ENCODE measurements at regions not wholly inside any gene's neighbourhood (a gene's known extent, or its start where the extent isn't known, plus 50 kb on each side); places are given as distances from the start of the nearest gene placed in this dataset.

- no peak overlapping the region for H3K27ac Mint-ChIP-seq (ENCODE audit: unreplicated experiment)
- TF ChIP-seq CTCF (IDR thresholded peaks at IDR 0.05; ENCODE audit: insufficient read depth in 1 of 2, low read depth in 1 of 2, low read length in 1 of 2, severe bottlenecking in 1 of 2, unreplicated experiment in 1 of 2) = no peak
- CTCF ChIA-PET = no interaction called here
- POLR2A ChIA-PET = no interaction called here
- no peak overlapping the region for H3K4me3 Mint-ChIP-seq (ENCODE audit: unreplicated experiment)
- intact Hi-C loops (cut with micrococcal nuclease; ENCODE audit: unreplicated experiment) = no loop called here
- H3K36me3 Mint-ChIP-seq (ENCODE audit: insufficient read depth, unreplicated experiment) = no peaks in the 10 kb centered on the region
- DNase-seq = no peak
- Histone ChIP-seq H3K36me3 (ENCODE audit: control insufficient read depth, insufficient read depth, low read length) (no peaks in the 10 kb centered on the region), H3K9me3 (no peaks in the 10 kb centered on the region; the same call in 1 of the 2 replicates), H3K4me3 (ENCODE audit: low read depth, low read length) (no peak overlapping the region), H3K27me3 (replicated peaks; ENCODE audit: control insufficient read depth, insufficient read depth, low read length) (no peaks in the 10 kb centered on the region), H3K4me1 (no peaks in the 10 kb centered on the region)
- H3K27me3 Mint-ChIP-seq (ENCODE audit: insufficient read depth, unreplicated experiment) = no peaks in the 10 kb centered on the region
- H3K9me3 Mint-ChIP-seq (ENCODE audit: unreplicated experiment) = no peaks in the 10 kb centered on the region
- no TSS peak for BruUV-seq (replicated peaks)
- no peaks in the 10 kb centered on the region for H3K4me1 Mint-ChIP-seq (ENCODE audit: low read depth, unreplicated experiment)
Observed at GRCh38 chr5:84724683-84725082, 340.0 kb upstream of the EDIL3 start.

- H3K4me3 Mint-ChIP-seq (ENCODE audit: unreplicated experiment) = no peak overlapping the region
- CTCF ChIA-PET = no interaction called here
- Histone ChIP-seq H3K9me3 (no peaks in the 10 kb centered on the region; the same call in 1 of the 2 replicates), H3K36me3 (ENCODE audit: control insufficient read depth, insufficient read depth, low read length) (no peaks in the 10 kb centered on the region), H3K27me3 (replicated peaks; ENCODE audit: control insufficient read depth, insufficient read depth, low read length) (no peaks in the 10 kb centered on the region), H3K4me3 (ENCODE audit: low read depth, low read length) (no peak overlapping the region), H3K4me1 (no peaks in the 10 kb centered on the region)
- H3K36me3 Mint-ChIP-seq (ENCODE audit: insufficient read depth, unreplicated experiment) = no peaks in the 10 kb centered on the region
- no peak overlapping the region for H3K27ac Mint-ChIP-seq (ENCODE audit: unreplicated experiment)
- no peak for TF ChIP-seq CTCF (IDR thresholded peaks at IDR 0.05; ENCODE audit: insufficient read depth in 1 of 2, low read depth in 1 of 2, low read length in 1 of 2, severe bottlenecking in 1 of 2, unreplicated experiment in 1 of 2)
- BruUV-seq (replicated peaks) = no TSS peak
- H3K27me3 Mint-ChIP-seq (ENCODE audit: insufficient read depth, unreplicated experiment) = no peaks in the 10 kb centered on the region
- no peaks in the 10 kb centered on the region for H3K9me3 Mint-ChIP-seq (ENCODE audit: unreplicated experiment)
- POLR2A ChIA-PET = no interaction called here
- H3K4me1 Mint-ChIP-seq (ENCODE audit: low read depth, unreplicated experiment) = no peaks in the 10 kb centered on the region
- intact Hi-C loops (cut with micrococcal nuclease; ENCODE audit: unreplicated experiment) = no loop called here
- no peak for DNase-seq
Observed at GRCh38 chr5:84724181-84724580, 339.5 kb upstream of the EDIL3 start.

DNA sequence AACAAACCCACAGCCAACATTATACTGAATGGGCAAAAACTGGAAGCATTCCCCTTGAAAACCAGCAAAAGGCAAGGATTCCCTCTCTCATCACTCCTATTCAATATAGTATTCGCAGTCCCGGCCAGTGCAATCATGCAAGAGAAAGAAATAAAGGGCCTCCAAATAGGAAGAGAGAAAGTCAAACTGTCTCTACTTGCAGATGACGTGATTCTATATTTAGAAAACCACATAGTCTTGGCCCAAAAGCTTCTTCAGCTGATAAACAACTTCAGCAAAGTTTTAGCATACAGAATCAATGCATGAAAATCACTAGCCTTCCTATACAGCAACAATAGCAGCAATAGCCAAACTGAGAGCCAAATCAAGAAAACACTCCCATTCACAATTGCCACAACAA, 333.7 kb upstream of the EDIL3 start:
- Histone ChIP-seq H3K4me3 (ENCODE audit: low read depth, low read length) (no peak overlapping the region), H3K4me1 (no peaks in the 10 kb centered on the region), H3K36me3 (ENCODE audit: control insufficient read depth, insufficient read depth, low read length) (no peaks in the 10 kb centered on the region), H3K9me3 (no peaks in the 10 kb centered on the region; the same call in 1 of the 2 replicates), H3K27me3 (replicated peaks; ENCODE audit: control insufficient read depth, insufficient read depth, low read length) (no peaks in the 10 kb centered on the region)
- ChIA-PET CTCF (no interaction called here), POLR2A (no interaction called here)
- H3K27me3 Mint-ChIP-seq (ENCODE audit: insufficient read depth, unreplicated experiment) = no peaks in the 10 kb centered on the region
- no peak for DNase-seq
- H3K9me3 Mint-ChIP-seq (ENCODE audit: unreplicated experiment) = no peaks in the 10 kb centered on the region
- no TSS peak for BruUV-seq (replicated peaks)
- no peak for TF ChIP-seq CTCF (IDR thresholded peaks at IDR 0.05; ENCODE audit: insufficient read depth in 1 of 2, low read depth in 1 of 2, low read length in 1 of 2, severe bottlenecking in 1 of 2, unreplicated experiment in 1 of 2)
- intact Hi-C loops (cut with micrococcal nuclease; ENCODE audit: unreplicated experiment) = no loop called here
- no peaks in the 10 kb centered on the region for H3K4me1 Mint-ChIP-seq (ENCODE audit: low read depth, unreplicated experiment)
- H3K27ac Mint-ChIP-seq (ENCODE audit: unreplicated experiment) = no peak overlapping the region
- no peak overlapping the region for H3K4me3 Mint-ChIP-seq (ENCODE audit: unreplicated experiment)
- H3K36me3 Mint-ChIP-seq (ENCODE audit: insufficient read depth, unreplicated experiment) = no peaks in the 10 kb centered on the region
